ENCODE measurements at regions not wholly inside any gene's neighbourhood (a gene's known extent, or its start where the extent isn't known, plus 50 kb on each side); places are given as distances from the start of the nearest gene placed in this dataset.

GRCh38 chr17:70796757-70797156 is 627.4 kb downstream of the KCNJ2 start (continued):
- no peak for TF ChIP-seq TAF7 (optimal IDR thresholded peaks at IDR 0.05; ENCODE audit: borderline replicate concordance, low read depth, low read length)
- TF ChIP-seq TCF12 (IDR thresholded peaks at IDR 0.05; ENCODE audit: low read depth, low read length): no peak
